GM18951 (cell line): ENCODE measurements at regions not wholly inside any gene's neighbourhood (a gene's known extent, or its start where the extent isn't known, plus 50 kb on each side); places are given as distances from the start of the nearest gene placed in this dataset.

ENCODE experiments used
- POLR2A ChIP-seq: IDR thresholded peaks from 4 replicates; pipeline ENCODE4 v1.6.1; 2011; ENCODE audit warnings: mild to moderate bottlenecking; ENCODE audit not compliant: insufficient read length, insufficient read depth; ENCODE audit errors: extremely low read depth
- in situ Hi-C: fragments of 300-500 bp; cut with MboI; formaldehyde crosslinking; loops from one replicate; pipeline ENCODE4 v1.12.0; 2022; ENCODE audit warnings: low sequenced_read_pairs, mixed read lengths, inconsistent platforms; ENCODE audit not compliant: unreplicated experiment

GRCh38 chr2:71882236-71882946 lies 265.3 kb downstream of the CYP26B1 start:
- no peak for TF ChIP-seq POLR2A
- in situ Hi-C loops: no loop called here

- TF ChIP-seq POLR2A: no peak
- in situ Hi-C loops: no loop called here
Observed at GRCh38 chr2:71880846-71881610, 266.6 kb downstream of the CYP26B1 start.

GRCh38 chr2:71880287-71880686 lies 267.4 kb downstream of the CYP26B1 start:
- in situ Hi-C loops: no loop called here
- TF ChIP-seq POLR2A: no peak

DNA sequence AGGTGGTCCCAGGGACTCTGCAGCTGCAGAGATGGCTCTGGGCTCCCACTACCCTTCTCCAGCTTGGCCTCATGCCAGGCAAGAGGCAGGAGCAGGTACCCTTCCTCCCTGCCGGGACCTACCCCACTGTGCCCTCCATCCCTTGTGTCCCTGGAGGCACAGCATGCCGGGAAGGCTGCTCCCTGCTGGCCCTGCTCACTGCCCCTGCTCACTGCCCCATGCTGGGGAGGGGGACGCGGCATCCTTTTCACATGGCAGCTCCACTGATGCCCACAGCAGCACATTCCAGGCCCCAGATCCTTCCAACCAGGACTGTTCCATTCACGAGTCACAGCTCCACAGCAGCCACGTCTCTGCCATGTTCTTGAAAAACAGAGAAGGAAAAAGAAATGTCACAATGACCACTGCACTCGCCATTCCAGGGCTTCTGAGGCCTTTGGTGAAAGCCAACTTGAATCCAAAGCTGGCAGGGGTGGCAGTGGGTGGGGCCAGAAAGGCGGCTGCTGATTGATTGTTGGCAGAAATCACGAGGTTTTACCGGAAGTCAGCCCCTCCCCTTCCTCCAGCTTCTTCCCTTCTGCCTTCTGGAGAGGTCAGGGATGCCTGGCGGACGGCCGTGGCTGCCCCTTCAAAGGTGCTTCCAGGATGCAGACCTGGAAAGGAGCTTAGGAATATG lies 268.0 kb downstream of the CYP26B1 start:
- in situ Hi-C loops: no loop called here
- TF ChIP-seq POLR2A: no peak

- in situ Hi-C loops: no loop called here
- no peak for TF ChIP-seq POLR2A
Observed at GRCh38 chr2:71878626-71879508, 268.8 kb downstream of the CYP26B1 start.

- in situ Hi-C loops: no loop called here
- no peak for TF ChIP-seq POLR2A
Observed at GRCh38 chr2:71877636-71878035, 270.0 kb downstream of the CYP26B1 start.

DNA sequence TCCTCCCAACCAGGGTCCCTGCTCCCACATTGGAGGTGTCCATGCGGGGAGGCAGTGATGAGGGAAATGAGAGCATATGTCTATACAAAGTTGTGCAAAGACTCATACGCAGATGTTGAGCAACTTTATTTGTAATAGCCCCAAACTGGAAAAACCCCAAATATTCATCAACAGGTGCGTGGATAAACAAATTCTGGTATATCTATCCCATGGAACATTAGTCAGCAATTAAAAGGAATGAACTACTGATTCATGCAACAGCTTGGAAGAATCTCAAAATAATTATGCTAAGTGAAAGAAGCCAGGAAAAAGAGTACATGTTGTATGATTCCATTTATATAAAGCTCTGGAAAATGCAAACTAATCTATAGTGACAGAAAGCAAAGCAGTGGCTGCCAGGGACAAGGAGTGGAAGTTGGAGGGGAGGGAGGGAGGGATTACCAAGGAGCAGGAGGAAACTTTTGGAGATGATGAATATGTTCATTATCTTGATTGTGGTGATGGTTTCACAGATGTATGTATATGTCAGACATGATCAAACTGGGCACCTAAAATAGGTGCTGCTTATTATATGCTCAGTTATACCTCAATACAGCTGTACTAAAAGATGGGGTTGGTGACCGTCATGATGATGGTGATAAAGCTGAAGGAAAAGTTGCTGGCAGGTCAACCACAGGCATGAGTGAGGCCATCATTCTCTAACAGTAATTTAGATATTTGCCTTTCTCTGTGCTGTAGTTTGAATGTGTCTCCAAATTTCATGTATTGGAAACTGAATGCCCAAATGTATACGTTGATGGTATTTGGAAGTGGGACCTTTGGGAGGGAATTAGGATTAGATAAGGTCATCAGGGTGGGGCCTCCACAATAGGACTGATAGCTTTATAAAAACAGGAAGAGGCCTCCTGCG lies 270.9 kb downstream of the CYP26B1 start:
- in situ Hi-C loops: no loop called here
- TF ChIP-seq POLR2A: no peak

DNA sequence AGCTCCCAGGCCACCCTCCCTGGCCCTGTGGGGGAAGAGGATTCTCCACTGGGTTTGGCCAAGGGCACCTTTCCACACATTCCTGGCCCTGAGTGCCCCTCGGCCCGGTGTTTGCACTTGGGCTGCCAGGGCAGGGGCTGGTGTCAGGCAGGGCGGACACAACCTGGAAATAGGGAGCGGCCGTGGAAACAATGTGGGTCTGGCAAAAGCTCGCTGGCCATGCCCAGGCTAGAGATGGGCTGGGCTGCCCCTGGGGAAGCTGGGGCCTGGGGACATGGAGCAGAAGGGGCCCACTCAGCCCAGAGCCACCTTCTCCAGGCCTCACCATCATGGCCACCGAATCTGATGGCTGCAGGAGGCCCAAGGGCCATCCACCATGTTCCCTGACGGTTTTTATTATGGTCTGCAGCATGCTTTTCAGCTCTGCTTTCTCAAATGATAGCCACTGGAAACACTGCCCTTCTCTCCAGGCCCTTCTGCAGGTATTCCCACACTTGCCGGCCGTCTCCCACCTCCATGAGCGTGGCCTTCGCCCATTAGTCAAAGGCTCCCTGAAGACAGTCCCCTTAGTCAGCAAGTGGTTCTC lies 275.1 kb downstream of the CYP26B1 start:
- TF ChIP-seq POLR2A: no peak

DNA sequence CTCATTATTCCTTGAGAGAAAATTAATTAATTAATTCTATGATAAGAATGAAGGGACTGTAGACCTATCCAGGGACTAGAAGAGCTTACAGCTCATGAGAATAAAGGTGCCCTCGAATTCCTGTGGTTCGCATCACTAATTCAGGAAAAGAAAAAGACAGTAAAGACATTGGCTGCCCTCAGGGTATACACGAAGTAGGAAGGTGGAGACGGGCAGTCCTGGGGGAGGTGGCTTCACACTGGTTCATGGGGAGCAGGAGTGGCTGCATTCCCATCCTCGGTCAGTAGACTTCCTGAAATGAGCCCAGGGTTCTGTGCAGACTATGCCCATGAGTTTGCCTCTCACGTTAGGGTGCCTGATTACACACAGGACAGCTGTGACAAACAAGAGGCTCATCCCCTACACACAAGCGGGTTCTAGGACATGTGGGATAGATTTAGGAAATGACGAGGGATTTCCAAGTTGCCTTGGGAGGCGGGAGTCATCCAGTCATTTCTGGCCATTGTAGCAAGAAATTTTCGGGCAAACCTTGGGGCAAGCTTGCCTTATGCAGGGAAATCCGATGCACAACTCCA lies 282.2 kb downstream of the CYP26B1 start:
- in situ Hi-C loops: no loop called here
- TF ChIP-seq POLR2A: no peak

More for the DNA sequence above, 275.1 kb downstream of the CYP26B1 start:
- in situ Hi-C loops: no loop called here

- in situ Hi-C loops: no loop called here
- no peak for TF ChIP-seq POLR2A
Observed at GRCh38 chr2:71864085-71864484, 283.6 kb downstream of the CYP26B1 start.

GRCh38 chr2:71863396-71863795 lies 284.3 kb downstream of the CYP26B1 start:
- in situ Hi-C loops: no loop called here

More at GRCh38 chr2:71863396-71863795, 284.3 kb downstream of the CYP26B1 start:
- no peak for TF ChIP-seq POLR2A
